ENCODE measurements at regions not wholly inside any gene's neighbourhood (a gene's known extent, or its start where the extent isn't known, plus 50 kb on each side); places are given as distances from the start of the nearest gene placed in this dataset.
"Not testable (repeated sequence)": the region's sequence is repeated elsewhere in the genome, so short reads cannot be mapped to it uniquely, and the experiment has no call there.

DNA sequence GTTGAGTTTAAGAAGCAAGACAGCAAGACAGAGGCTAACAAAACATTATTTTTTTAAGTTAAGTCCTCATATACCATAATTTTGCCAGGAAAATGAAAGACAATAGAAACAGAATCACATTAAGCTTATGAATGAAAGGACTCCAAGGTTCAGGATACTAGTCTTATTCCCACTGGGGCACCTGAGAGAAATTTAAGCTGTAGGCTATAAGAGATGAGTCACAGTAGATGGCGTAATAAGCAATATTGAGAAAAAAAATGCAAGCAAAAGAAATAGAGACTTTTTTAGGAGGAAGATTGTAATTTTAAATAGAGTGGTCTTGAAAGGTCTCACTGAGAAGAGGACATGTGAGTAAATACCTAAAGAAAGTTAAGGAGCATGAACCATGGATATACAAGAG lies 57.1 kb upstream of the KIF2B start:
- no peak for DNase-seq (ENCODE audit: low spot score)

DNA sequence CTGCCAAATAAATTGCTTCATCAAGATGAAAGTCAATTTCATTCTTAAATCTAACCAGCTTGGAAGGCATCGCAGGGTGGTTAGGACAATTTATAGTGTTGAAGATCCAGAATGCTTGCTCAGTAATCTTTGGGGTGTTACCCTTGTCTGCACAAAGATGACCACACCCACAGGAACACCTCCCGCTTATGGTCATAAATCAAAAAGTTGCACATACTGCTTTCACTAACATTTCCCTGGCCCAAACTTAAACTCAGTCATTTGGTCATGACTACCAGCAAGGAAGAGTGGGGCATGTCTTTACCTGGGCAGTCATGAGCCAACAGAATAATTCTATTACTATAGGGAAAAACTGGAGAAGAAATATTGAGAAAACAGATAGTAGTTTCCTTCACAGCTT lies 57.6 kb upstream of the KIF2B start:
- DNase-seq (ENCODE audit: low spot score), result no peak

DNA sequence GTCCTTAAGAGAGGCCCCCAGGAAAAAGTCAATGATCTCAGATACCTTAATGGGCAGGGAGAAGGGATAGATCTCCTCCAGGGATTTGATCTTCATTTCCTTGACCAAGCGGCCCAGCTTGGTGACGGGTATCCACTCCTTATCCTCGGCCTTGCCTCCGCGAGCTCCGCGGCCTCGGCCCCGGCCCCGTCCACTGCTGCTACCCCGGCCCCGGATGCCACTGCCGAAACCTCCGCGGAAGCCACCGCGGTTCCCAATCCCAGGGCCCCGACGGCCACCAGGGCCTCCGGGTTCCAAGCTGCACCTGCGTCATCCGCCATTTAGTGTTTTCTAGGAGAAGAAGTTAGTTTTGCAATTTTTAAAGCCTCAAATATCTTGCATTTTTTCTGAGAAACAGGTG lies 65.2 kb upstream of the KIF2B start:
- DNase-seq (ENCODE audit: low spot score), result no peak

DNA sequence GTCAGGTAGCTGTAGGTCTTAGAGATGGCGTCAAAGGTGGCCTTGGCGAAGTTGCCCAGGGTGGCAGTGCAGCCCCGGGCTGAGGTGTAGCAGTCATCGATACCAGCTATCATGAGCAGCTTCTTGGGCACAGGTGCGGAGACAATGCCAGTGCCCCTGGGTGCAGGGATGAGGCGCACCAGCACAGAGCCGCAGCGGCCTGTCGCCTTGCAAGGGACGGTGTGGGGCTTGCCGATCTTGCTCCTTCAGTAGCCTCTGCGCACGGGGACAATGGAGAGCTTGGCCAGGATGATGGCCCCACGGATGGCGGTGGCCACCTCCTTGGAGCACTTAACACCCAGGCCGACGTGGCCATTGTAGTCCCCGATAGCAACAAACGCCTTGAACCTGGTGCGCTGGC lies 65.6 kb upstream of the KIF2B start:
- not testable (repeated sequence) for DNase-seq (ENCODE audit: low spot score)

DNA sequence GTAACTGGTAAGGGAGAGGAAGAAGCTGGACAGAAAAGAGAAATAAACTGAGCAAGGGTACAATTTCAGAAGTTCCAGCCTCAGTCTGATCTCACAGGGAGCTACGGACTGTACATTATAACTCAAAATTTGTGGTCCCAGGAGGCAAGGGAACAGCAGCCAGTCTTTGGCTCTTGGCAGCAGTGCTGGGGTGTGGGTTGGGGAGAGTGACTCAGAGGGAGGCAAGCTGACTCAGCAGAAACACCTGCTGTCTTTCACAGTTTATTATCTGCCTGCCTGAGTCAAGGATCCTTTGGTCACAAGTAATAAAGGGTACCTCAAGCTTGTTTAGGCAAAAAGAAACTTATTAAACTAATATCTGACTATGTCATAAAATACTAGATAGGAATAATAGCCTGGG lies 73.5 kb upstream of the KIF2B start:
- DNase-seq (ENCODE audit: low spot score), result peak; percentile 61

DNA sequence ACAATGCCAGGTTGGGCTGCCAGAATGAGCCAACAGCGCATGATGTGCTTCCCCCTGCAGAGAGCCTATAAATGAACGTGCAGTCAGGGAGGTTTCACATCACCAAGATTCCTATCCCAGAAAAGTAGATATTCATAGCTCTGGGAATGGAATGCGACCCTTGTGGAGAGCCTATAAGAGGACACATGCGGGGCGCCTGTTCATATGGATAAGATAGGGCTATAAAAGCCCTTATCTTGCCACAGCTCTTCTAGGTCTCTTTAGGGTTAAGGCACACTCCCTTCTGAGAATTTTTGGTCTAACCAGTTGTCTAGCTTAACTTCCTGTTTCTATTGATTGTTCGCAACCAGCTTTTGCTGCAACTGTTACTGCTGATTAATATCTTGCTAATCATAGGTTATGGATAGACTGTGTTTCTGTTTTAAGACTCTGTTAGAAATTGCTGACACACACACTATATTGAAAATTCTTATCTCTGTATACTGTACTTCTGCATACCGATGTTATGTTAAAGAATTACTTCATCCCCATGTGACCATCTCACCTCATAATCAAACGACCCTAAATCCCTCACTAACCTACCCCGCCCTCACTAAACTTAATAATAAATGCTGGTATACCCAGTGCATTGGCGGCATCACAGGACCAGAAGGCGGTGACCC lies 74.4 kb upstream of the KIF2B start:
- peak; percentile 12 for DNase-seq (ENCODE audit: low spot score)

DNA sequence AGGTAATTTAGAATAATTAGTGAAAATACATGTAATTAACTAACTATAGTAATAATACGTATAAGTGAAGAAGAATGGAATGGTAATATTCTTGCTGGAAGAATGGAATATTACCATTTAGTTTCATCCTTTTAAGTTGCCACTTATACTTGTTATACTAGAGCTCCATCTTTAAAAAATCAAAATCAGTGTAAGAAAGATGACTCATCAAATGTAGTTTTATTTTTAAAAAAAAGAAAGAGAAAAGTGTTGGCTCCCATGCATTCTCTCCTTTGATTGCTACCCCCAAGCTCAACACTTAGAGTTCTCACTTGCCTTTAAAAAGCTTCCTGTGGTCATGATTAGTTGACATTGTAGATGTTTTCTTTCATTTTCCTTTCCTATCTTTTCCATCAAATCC lies 82.4 kb upstream of the KIF2B start:
- no peak for DNase-seq (ENCODE audit: low spot score)

DNA sequence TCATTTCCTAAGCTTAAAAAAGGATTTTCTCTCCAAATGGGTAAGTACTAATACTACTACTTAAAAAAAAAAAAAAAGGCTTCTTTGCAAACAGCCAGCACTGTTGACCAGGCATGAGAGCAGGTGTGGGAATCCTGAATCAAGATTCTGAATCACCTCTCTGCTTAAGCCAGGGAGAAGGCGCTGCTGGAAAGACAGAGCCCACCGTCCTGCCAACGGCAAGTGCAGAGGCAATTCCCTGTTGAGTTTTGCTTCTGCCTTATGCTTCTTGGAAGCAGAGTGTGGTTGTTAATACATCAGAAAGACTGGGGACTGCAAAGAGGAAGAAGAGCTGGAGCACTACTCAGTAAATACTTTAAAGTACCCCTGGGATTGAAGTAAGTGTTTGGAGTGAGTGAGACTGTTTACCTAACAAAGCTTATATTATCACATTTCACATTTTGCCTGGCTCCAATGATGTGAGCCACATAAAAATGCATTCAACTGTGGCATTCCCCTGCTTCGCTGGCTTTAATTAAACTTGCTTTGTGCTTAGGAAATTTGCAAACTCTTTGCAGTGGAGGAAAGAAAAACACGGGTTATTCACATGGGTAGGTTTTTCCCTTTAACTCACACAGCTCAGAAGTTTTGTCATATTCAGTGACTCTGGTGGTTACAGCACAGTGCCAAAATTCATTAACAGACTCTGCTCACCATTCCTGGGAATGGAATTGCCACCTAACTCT lies 86.0 kb upstream of the KIF2B start:
- no peak for DNase-seq (ENCODE audit: low spot score)

DNA sequence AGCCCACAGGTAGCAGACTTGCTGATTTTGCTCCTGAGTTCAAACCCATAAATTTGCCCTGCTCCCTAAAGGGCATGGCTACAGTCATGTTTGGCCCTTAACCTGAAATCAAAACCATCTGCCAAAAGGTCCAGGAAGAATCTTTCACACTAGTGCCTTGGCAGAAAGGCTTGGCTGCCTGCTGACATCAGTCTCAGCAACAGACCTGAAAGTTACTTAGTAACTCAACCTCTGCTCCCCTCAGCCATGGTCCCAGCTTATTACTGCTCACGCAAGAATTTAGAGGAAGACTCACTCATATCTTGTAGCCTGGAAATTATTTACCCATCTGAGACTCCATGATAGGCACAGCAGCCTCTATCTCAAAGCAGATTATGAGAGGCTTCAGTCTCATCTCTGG lies 98.0 kb upstream of the KIF2B start:
- peak; percentile 58 for DNase-seq (ENCODE audit: low spot score)

DNA sequence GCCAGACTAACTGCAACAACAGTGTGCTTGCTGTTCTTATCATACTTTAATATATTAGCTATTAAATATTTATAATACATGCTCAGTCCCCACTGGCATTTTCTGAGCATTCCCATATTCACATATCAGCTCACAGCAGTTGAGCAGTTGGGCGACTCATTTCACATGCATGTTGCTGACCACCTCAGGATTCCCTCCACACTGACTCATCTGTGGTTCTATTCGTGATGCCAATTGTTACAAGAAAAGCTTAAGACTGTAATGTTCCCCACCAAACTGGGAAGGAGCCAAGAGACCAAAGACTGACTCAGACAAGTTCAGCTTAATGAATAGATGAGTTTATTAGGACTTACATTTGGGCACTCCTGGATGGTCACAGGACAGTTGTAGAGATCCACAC lies 100.3 kb upstream of the KIF2B start:
- DNase-seq (ENCODE audit: low spot score), result no peak

DNA sequence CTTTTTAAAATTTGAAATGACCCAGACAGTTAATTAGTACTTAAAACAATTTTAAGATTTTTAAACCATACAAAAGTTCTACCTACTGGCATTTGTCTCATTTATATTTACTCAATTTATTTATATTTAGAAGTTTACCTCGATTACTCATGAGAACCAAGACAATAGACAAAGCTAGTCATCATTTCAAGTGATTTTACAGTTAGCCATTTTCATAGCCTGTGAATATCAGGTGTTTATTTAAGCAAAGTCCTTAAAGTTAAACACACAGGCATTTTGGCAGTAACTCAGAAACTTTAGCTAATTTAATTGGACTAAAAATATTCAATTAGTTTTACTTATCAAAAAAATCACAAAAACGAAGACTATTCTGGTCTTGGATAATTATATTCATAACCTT lies 101.6 kb upstream of the KIF2B start:
- no peak for DNase-seq (ENCODE audit: low spot score)

DNA sequence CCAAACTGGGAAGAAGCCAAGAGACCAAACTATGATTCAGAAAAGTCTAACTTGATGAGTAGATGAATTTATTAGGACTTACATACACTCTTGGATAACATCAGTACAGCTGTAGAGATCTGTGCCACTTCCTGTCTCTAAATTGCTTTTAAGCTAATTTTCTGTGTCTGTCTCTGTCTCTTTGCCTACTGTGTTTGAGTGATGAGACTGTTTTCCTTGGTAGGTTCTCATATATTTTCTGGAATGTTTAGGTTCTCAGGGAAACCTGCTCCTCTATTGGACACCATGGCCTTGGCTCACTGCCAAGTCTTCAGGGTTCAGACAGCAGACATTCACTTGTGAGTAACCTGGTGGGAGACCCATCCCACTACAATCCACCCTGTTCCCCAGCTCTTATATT lies 103.5 kb upstream of the KIF2B start:
- no peak for DNase-seq (ENCODE audit: low spot score)

DNA sequence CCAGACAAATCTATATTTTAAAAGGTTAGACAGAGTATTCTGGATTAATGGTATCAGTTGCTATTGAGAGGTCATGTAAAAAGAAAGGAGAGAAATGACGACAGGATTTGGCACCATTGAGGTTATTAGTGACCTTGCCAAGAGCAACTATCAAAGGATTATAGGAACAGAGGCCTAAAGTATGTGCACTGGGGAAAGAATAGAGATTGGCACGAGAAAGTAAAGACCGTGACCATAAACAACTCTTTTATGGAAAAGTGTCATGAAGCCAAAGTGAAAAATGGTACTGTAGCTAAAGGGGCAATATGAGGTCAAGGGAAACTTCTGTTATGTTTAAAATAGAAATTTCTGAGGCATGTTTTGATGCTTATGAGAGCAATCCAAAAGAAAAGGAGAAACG lies 115.2 kb upstream of the KIF2B start:
- no peak for DNase-seq (ENCODE audit: low spot score)

DNA sequence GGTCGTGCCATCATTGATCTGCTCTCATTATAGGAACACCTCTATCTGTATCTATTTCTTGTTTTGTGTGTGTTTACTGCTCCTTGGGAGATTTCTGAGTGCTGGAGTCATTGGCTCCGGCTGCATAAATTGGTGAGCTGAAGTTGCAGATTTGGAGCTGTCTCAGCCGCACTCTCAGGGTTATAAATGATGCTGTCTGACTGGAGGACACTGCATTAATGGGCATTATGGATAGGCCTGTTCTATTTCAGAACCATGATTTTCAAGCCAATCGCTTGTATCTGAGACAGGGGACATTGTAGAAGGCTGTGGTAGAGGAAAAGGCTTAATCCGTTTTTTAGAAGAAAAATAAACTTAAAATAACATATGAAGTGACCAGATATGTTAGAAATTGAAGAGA lies 126.4 kb upstream of the KIF2B start:
- no peak for DNase-seq (ENCODE audit: low spot score)

DNA sequence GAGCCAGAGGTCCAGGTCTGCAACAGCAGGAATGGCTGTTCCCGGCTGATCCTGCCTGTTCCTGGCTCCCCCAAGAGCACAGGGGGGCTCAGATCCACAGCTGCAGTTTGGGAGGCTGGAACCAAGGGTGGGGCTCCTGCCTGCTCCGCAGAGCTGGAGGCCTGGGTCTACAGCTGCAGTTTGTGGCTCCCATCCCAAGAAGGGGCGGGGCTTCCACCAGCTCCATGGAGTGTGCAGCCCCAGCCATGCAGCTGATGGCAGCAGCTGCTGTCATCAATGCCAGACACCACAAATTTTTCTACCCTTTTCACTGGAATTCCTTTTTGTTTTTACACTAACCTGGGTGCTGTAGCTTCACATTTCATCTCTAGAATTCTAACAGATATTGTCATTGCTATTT lies 135.4 kb upstream of the KIF2B start:
- DNase-seq (ENCODE audit: low spot score), result no peak

DNA sequence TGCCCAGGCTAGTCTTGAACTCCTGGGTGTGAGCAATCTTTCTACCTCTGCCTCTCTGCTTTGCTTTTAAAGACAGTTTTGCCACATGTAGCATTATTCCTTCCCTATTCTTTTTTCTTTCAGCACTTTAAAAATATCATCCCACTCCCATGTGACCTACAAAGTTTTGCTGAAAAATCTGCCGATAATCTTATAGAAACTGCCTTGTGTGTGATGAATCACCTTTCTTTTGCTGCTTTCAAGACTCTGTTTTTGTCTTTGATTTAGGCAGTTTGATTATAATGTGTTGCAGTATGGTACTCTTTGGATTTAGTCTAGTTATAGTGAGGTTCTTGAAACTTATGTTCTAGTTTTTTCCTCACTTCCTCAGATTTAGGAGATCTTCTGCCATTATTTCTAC lies 142.0 kb upstream of the KIF2B start:
- no peak for DNase-seq (ENCODE audit: low spot score)

DNA sequence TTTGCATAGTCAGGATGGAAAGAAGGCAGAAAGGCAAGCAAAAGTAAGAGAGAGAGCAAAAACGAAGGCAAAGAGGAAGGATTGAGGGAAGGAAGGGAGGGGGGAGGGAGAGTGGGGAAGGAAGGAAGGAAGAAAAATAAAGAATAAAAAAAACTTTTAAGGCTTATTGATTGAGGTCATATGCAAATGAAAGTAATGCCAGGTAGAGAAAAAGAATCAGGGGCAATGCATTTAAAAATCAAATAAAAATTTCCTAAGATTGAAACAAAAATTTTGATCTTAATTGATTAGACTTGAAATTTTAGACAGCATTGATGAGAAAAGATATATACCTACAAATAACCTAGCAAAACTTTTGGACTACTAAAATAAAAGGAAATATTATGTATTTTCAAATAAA lies 153.9 kb upstream of the KIF2B start:
- DNase-seq (ENCODE audit: low spot score), result no peak

DNA sequence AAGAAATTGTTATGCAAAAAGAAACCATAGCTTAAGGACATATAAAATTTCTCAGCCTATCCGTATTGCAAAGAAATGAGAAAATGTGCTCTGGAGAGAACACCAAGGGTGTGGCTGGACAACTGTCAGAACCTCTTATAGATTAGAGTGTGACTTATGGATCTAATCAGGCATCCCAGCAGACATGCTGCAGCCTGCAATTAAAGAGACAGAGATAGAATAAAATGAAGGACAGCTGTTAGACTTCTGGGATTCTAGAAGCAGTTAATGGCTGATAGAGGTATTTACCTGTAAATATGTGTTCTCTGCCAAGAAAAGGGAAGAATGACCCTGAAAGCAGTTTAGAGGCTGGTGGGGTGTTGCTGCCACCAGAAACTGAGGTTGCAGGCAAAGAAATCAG lies 160.1 kb upstream of the KIF2B start:
- DNase-seq (ENCODE audit: low spot score), result no peak

DNA sequence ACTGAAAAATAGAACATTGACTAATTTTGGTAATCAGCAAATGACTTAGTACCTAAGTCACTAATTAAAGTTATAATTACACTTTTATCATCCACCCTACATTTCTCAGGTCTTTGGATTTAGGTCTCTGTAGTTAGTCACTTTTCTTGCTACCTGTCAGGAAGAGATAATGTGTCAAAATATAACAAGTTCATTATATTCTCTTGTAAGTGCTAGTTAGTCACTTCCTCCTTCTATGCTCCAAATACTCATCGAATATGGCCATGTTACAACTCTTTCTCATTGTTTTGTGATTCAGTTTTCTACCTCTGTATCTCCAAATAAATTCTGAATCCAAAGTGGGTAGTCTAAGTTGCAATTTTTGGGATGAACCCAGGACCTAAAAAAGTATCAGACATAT lies 163.5 kb upstream of the KIF2B start:
- DNase-seq (ENCODE audit: low spot score), result no peak

DNA sequence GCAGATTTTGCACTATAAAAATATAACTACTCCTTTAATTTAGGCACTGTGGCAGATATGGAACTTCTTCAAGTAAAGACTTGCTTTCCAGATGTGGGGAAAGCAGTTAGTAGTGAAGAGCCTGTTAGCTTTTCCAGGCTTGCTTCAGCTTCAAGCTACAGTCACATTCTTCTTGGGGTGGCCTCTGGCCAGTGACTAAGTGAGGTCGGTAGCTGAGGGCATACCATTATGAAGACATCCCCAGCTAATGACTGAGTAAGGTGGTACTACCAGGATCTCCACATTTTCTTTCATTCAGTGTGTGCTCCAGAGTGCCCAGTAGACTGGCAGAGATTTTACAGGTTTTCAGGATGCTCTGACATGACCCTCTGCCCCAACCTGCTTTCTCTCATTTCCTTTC lies 167.1 kb upstream of the KIF2B start:
- no peak for DNase-seq (ENCODE audit: low spot score)

DNA sequence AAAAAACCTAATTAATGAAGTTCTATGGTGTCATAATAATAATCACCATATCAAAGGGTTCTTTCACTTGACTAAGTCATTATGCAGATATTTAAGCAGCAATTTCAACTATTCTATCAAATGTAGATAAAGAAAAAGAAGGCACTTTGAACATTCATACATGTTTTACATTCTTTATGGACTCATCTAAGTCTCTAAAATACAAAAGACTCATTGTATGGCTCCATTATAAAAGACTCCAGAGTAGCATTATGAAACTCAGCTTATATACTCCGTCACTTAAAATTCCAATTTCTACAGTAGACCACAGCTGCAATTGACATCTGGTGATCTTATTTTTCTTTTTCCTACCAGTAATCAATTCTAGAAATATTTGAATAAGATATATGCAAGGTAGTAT lies 173.5 kb upstream of the KIF2B start:
- DNase-seq (ENCODE audit: low spot score), result no peak

DNA sequence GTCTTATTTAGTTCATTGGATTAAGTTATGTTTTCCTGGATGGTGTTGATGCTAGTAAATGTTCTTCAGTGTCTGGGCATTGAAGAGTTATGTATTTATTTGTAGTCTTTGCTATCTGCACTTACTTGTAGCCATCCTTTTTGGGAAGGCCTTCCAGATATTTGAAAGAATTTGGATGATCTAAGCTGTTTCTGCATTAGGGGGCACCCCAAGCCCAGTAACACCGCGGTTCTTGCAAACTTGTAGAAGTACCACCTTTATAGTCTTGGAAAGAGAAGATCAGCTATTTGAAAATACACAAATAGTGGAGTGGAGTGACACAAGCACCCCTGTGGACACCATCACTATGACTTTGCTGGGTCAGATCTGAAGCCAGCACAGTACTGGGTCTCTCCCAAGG lies 175.9 kb upstream of the KIF2B start:
- no peak for DNase-seq (ENCODE audit: low spot score)

DNA sequence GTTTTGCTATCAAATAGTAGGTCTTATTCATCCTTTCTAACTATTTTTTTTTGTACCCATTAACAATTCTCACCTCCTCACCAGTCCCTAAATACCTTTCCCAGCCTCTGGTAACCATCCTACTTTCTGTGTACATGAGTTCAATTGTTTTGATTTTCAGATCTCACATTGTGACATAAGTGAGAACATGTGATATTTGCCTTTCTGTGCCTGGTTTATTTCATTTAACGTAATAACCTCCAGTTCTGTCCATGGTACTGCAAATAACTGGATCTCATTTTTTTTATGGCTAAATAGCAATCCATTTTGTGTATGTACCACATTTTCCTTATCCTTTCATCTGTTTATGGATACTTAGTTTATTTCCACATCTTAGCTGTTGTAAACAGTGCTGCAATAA lies 181.9 kb upstream of the KIF2B start:
- no peak for DNase-seq (ENCODE audit: low spot score)

DNA sequence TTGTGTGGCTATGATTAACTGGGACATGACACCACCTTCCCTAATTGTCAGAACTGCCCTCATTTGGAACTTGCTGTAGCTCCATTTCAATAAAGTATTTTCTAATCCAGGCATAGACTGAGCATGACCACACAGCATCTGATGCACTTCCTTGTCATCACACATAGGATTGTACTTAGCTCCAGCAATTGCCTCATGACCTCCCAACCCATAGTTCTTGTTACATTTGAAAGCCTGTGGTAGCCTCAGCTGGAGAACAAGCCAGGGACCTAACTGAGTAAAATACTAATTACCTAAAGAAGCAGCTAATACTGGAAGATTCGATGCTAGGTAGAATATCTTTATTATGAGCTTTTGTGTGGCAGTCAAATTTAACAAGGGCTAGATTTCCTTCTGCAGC lies 187.3 kb upstream of the KIF2B start:
- DNase-seq (ENCODE audit: low spot score), result no peak

Data from mucosa of gallbladder (tissue), 1 donor.